ENCODE measurements at regions not wholly inside any gene's neighbourhood (a gene's known extent, or its start where the extent isn't known, plus 50 kb on each side); places are given as distances from the start of the nearest gene placed in this dataset.

DNA sequence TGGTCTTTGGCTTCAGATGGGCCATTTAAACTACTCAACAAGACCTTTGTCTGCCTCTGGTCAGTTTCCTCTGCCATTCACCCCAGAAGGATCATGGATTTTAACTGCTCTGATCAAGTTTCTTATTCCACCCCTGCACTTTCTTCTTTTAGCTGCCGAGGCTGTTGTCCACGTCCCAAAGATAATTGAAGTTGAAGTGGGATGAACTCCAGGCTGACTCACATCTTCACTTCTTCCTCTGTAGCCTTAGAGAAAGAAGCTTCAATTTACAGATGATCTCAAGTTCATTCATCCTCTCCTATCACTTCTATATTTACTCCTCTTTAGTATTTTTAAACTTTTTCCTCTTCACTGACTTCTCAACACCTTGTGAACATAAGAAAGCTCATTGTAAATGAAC is 651.6 kb downstream of the UTRN start:
- no peaks in the 10 kb centered on the region for H3K79me2 ChIP-seq (ENCODE audit: control insufficient read depth, insufficient read depth, low read length)
- TF ChIP-seq, protein P1, sequence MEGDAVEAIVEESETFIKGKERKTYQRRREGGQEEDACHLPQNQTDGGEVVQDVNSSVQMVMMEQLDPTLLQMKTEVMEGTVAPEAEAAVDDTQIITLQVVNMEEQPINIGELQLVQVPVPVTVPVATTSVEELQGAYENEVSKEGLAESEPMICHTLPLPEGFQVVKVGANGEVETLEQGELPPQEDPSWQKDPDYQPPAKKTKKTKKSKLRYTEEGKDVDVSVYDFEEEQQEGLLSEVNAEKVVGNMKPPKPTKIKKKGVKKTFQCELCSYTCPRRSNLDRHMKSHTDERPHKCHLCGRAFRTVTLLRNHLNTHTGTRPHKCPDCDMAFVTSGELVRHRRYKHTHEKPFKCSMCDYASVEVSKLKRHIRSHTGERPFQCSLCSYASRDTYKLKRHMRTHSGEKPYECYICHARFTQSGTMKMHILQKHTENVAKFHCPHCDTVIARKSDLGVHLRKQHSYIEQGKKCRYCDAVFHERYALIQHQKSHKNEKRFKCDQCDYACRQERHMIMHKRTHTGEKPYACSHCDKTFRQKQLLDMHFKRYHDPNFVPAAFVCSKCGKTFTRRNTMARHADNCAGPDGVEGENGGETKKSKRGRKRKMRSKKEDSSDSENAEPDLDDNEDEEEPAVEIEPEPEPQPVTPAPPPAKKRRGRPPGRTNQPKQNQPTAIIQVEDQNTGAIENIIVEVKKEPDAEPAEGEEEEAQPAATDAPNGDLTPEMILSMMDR (IDR thresholded peaks at IDR 0.05) = no peak
- peaks cover 4% of the 10 kb centered on the region for H3K9me3 Mint-ChIP-seq (ENCODE audit: insufficient read depth)
- H3K4me1 ChIP-seq (ENCODE audit: control insufficient read depth in 2 of 2, insufficient read depth in 2 of 2, low read length in 2 of 2) = no peaks in the 10 kb centered on the region
- H3K4me2 ChIP-seq (replicated peaks; ENCODE audit: low read depth, low read length, poor library complexity, severe bottlenecking) = no peak overlapping the region
- no peak overlapping the region for H3K27ac Mint-ChIP-seq
- no peaks in the 10 kb centered on the region for H4K20me1 ChIP-seq (ENCODE audit: control insufficient read depth, insufficient read depth, low read length, poor library complexity, severe bottlenecking)
- ChIA-PET CTCF (no interaction called here), POLR2A (no interaction called here)
- H3K27me3 Mint-ChIP-seq = peaks cover 9% of the 10 kb centered on the region
- H3K36me3 ChIP-seq (replicated peaks in 1 of 2; ENCODE audit: control extremely low read depth in 1 of 2, control insufficient read depth in 1 of 2, extremely low read depth in 1 of 2, insufficient read depth in 2 of 2, low read length in 1 of 2) = no peaks in the 10 kb centered on the region
- intact Hi-C loops (cut with micrococcal nuclease) = no loop called here
- no peak overlapping the region for H3K4me3 Mint-ChIP-seq
- no peak overlapping the region for H3K27ac ChIP-seq (ENCODE audit: low read length in 2 of 2)
- H3K9ac ChIP-seq (ENCODE audit: low read length) = no peak overlapping the region
- H3K4me3 ChIP-seq (ENCODE audit: control extremely low read depth in 1 of 5, extremely low read depth in 1 of 5, insufficient read depth in 1 of 5, low read depth in 2 of 5, low read length in 4 of 5) = no peak overlapping the region
- peaks cover 0 to 5% (median 0%) of the 10 kb centered on the region in 3 donors for H3K9me3 ChIP-seq (ENCODE audit: control extremely low read depth in 1 of 3, control insufficient read depth in 2 of 3, insufficient read depth in 1 of 3, low read length in 2 of 3)
- no peaks in the 10 kb centered on the region for H3K27me3 ChIP-seq (replicated peaks in 1 of 4; ENCODE audit: control extremely low read depth in 1 of 4, control insufficient read depth in 3 of 4, insufficient read depth in 4 of 4, low read length in 3 of 4)
- DNase-seq (no peak), ATAC-seq (ENCODE audit: low read depth) (no peak)
- H3K4me1 Mint-ChIP-seq = no peaks in the 10 kb centered on the region
- H2AFZ ChIP-seq (ENCODE audit: insufficient read depth, low read depth, low read length, poor library complexity, severe bottlenecking) = no peak overlapping the region
- WGBS (ENCODE audit: insufficient coverage) = no CpG with 5 or more reads among the region's 2 CpGs

DNA sequence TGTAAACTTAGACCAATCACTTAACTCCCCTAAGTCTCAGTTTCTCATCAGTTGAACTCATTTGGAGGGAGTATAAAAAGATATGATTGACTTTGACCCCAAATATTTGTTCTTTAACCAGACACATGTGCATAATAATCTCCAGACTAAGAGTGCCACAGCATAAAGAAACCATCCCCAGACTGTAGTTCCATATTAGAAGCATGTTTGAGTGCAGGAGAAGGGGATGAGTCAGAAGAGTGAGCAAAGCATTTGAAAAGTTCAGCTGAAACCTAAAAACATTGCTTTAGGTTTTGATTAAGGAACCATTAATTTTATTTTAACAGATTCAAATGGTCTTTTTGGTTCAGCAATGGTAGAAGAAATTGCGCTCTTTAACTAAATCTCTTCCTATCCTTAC is 654.8 kb downstream of the UTRN start:
- no peaks in the 10 kb centered on the region for H4K20me1 ChIP-seq (ENCODE audit: control insufficient read depth, insufficient read depth, low read length, poor library complexity, severe bottlenecking)
- H3K4me1 ChIP-seq (ENCODE audit: control insufficient read depth in 2 of 2, insufficient read depth in 2 of 2, low read length in 2 of 2) = no peaks in the 10 kb centered on the region
- no peak overlapping the region for H3K4me3 ChIP-seq (ENCODE audit: control extremely low read depth in 1 of 5, extremely low read depth in 1 of 5, insufficient read depth in 1 of 5, low read depth in 2 of 5, low read length in 4 of 5)
- no peak overlapping the region for H2AFZ ChIP-seq (ENCODE audit: insufficient read depth, low read depth, low read length, poor library complexity, severe bottlenecking)
- no peak for ATAC-seq (ENCODE audit: low read depth)
- H3K27ac ChIP-seq (ENCODE audit: low read length in 2 of 2) = no peak overlapping the region
- Mint-ChIP-seq H3K4me1 (no peaks in the 10 kb centered on the region), H3K27ac (no peak overlapping the region), H3K4me3 (no peak overlapping the region), H3K9me3 (ENCODE audit: insufficient read depth) (no peaks in the 10 kb centered on the region), H3K27me3 (no peaks in the 10 kb centered on the region)
- POLR2A ChIA-PET = no interaction called here
- no peak overlapping the region for H3K4me2 ChIP-seq (replicated peaks; ENCODE audit: low read depth, low read length, poor library complexity, severe bottlenecking)
- CTCF ChIA-PET = no interaction called here
- no peak overlapping the region for H3K9ac ChIP-seq (ENCODE audit: low read length)
- no peak for DNase-seq
- no peaks in the 10 kb centered on the region for H3K36me3 ChIP-seq (replicated peaks in 1 of 2; ENCODE audit: control extremely low read depth in 1 of 2, control insufficient read depth in 1 of 2, extremely low read depth in 1 of 2, insufficient read depth in 2 of 2, low read length in 1 of 2)
- TF ChIP-seq, protein P1 (IDR thresholded peaks at IDR 0.05) = no peak
- TF ChIP-seq EZH2 (IDR thresholded peaks at IDR 0.05; ENCODE audit: borderline replicate concordance, insufficient read depth, low read depth, low read length, poor library complexity, severe bottlenecking) = no peak
- H3K27me3 ChIP-seq (replicated peaks in 1 of 4; ENCODE audit: control extremely low read depth in 1 of 4, control insufficient read depth in 3 of 4, insufficient read depth in 4 of 4, low read length in 3 of 4) = peaks cover 0 to 3% (median 0%) of the 10 kb centered on the region in 4 experiments
- H3K79me2 ChIP-seq (ENCODE audit: control insufficient read depth, insufficient read depth, low read length) = no peaks in the 10 kb centered on the region
- WGBS (ENCODE audit: insufficient coverage) = no CpG with 5 or more reads among the region's 1 CpG
- intact Hi-C loops (cut with micrococcal nuclease) = no loop called here
- no peaks in the 10 kb centered on the region for H3K9me3 ChIP-seq (ENCODE audit: control extremely low read depth in 1 of 3, control insufficient read depth in 2 of 3, insufficient read depth in 1 of 3, low read length in 2 of 3)
